NCI-H460 (cell line): ENCODE measurements at regions not wholly inside any gene's neighbourhood (a gene's known extent, or its start where the extent isn't known, plus 50 kb on each side); places are given as distances from the start of the nearest gene placed in this dataset.

ENCODE experiments used
- DNase-seq: peaks from one replicate; pipeline ENCODE4 v3.0.0-alpha.2; 2016; ENCODE audit warnings: low read depth; ENCODE audit errors: extremely low read depth

DNA sequence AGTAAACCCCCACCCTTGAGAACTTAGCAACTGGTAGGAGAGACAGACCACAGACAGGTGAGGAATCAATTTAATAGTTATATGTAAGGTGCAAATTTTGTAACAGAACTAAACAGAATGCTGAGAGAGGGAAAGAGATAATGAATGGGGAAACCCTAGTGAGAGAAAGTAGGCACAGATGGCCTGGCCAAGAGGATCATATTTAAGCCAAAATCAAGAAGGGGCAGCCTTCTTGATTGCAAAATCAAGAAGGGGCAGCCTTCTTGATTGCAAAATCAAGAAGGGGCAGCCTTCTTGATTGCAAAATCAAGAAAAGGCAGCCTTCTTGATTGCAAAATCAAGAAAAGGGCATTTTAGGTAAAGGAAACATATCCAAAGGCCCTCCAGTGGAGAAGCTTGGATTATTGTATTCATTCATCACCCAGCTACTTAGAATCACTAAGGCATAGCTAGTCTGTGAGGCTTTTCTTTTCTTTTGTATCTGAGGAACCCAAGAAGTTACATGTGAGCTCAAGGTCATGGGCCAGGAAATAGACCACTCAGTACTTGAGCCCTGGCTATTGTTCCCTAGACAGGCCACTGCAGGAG lies 190.6 kb downstream of the CYLD start:
- DNase-seq, result no peak

DNA sequence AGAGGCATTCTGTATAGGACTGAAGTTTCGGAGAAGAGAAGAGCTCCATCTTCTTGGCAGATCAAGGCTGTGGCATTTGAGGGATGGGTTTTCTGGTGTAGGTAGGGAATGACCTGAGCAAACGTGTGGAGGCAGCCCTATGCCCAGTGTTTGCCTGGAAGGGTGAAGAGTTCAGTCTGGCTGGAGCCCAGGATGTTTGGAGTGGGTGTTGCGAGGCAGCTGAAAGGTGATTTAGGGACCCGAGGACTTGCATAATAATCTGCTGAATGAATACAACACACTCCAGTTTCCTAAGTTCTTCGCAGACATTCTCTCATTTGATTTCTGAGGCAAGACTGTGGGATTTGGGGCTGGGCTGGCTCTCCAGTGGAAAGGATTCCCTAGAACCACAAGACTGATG lies 186.2 kb downstream of the CYLD start:
- DNase-seq, result no peak

GRCh38 chr16:50925758-50926357 lies 184.0 kb downstream of the CYLD start:
- no peak for DNase-seq

DNA sequence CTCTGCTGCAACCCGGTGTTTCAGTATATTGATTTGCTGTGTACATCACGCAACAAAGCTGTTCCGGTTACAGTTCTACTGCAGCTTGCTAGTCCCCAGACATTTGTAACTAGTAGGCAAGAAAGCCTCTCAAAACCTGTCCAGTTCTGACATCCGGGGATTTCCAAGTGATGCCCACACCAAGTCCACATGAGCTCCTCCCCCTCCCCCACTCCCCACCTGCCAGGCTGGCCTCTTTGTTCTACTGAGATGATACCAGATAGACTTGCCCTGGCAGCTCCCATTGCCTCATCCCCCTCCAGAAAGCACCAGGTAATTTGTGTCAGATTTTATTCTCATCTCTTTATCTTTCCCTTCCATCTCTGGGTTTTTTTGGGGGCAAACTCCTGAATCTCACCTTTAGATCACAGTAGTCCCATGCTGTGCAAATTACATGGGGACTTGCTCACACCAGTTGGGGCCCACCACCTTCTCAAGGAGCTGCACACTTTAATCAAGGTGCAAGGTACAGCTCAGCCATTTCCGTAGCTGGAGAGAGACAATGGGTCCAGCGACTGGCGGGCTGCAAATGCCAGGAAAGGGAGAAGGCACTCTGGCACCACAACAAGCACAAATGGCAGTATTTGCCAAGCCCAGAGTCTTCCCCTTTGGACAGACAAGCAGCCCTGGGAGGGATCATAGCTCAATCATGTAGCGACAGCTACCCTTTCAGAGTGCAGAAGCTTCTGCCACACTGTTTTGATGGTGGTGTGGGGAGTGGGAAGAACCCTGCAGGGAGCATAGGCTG lies 183.1 kb downstream of the CYLD start:
- no peak for DNase-seq

DNA sequence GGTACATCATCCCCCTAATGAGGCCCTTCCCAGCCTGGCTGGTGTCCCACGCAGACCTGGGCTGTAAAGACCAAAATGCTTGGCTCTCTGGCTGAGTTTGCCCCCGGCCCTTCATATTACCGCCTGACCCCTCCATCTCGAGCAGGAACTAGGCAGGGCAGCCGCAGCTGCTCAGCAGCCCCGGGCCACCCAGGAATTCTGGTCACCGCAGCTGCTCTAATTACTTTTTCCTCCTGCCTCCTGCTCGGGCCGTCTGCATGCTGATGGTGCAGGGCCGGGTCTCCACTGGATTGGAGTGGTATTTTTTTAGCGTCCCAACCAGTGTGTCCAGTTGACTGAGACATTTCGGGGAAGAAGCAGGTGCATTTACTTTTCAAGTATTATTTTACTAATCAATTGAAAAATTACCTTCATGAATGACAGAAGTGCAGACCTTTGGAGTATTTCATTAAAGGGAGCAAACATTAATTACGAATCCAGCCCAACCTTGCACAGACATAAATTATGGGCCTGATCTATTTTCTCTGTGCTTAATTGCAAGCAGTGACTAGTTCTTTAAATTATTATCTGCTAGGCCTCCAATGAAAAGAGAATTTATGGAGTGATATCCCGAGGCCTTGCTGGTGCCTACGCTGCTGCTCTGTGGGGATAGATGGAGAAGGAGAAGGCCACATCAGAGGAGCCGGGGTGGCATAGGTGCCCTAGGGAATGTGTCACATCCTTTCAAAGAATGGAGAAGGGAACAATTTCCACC lies 176.2 kb downstream of the CYLD start:
- no peak for DNase-seq

DNA sequence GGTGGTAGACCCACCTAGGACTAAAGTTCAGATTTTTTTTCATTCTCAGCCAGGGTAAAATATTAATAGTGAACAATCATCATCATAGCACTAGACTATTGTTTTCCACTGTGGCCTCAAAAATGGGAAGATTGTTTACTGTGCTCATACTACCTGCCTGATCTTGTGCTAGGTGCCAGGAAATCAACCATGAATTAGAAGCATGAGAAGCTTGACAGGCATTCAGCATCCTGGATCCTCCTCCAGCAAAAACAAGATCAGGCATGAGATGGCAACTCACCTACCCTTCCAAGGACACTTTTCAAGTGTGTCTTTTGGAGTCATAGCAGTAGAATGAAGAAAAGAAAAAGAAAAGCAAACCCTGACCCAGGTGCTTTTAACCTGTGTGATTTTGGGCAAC lies 174.2 kb downstream of the CYLD start:
- DNase-seq, result no peak

- no peak for DNase-seq
These were observed 173.2 kb downstream of the CYLD start for GRCh38 chr16:50915120-50915519.

DNA sequence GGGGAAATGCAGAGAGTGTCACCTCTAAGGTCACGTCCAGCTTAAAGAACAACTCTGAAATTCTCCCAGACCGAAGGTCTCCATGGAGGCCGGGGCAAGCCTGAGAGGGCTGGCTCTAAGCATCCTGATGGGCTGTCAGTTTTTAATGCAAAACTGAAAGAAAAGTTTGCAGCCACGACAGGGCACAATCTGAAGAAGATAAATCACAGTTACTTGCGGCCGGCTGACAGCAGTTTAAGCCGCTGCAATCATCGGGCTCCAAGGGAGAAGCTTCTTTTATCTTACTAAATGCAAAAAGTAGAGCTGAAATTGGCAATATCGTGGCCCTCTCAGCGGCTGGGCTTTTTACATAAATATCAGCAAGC lies 168.8 kb downstream of the CYLD start:
- no peak for DNase-seq

DNA sequence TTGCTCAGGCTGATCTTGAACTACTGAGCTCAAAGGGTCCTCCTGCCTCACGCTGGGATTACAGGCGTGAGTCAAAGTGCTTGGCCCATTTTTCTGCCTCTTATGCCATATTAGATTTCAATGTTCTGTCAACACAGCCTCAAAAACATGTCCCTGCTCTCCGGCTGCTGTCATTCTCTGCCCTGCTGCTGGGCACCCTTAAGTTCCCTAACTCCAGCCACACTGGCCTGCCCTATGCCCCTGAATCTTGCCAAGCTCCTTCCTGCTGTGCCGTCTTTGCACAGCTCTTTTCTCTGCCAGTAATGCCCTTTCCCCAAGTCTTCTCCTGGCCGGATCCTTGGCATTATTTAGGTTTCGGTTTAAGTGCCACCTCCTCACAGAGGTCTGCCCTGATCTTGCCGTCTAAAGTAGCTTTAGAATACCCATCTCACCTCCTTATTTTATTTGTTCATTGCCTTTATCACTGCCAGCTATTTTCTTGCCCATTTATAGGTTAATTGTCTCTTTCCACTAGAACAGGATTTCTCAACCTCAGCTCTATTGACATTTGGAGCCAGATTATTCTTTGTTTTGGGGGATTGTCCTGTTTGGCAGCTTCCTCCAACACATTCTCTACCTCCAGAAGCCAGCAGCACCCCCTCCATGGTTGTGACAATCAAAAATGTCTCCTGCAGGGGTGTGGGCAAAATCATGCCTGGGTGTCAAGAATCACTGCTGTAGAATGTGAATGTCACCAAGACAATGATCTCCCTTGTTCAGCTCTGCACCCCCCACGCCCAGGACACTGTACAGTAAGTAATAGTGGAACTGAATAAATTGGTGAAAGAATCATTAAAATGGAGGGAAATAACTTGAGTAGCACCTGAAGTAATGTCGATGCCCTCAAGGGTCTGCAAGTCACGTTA lies 168.2 kb downstream of the CYLD start:
- DNase-seq, result no peak

GRCh38 chr16:50908468-50908867 lies 166.6 kb downstream of the CYLD start:
- DNase-seq, result no peak

DNA sequence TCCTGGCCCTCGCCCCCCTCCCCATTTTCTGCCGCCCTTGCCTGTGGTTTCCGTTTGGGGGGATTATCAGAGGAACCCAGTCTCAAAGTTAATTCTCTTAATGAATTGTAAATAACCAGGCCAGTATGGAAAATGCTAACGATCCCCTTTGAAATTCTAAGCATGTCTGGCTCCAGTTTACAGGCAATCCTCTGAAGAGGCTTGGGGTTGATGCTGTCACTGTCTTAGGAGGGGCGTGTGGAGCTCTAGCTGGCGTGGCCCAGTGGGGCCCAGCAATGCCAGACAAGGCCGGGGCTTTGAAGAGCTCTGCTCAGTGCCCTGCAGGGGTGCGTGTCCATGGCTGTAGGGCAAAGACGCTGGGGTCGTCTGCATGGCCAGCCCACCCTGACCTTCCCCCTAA lies 164.6 kb downstream of the CYLD start:
- DNase-seq, result no peak

- DNase-seq, result no peak
These were observed 160.6 kb downstream of the CYLD start for GRCh38 chr16:50902457-50902856.

DNA sequence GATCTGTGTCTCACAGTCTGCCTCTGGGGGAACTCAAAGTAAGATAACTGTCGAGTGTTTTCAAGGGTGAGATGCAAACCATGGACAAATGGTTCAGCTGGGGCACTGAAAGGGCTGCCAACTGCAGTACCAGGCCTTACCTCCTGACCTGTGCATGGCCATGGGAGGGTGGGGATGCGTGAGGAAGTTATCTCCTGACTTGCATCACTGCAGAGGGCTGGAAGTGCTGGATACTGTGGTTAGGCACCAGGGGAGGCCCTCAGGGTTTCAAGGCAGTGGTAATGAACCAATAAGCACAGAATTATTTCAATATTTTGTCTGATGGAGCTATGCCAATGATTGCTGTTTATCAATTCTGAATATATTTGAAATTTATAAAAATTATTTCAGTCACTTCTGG lies 159.2 kb downstream of the CYLD start:
- DNase-seq, result no peak

DNA sequence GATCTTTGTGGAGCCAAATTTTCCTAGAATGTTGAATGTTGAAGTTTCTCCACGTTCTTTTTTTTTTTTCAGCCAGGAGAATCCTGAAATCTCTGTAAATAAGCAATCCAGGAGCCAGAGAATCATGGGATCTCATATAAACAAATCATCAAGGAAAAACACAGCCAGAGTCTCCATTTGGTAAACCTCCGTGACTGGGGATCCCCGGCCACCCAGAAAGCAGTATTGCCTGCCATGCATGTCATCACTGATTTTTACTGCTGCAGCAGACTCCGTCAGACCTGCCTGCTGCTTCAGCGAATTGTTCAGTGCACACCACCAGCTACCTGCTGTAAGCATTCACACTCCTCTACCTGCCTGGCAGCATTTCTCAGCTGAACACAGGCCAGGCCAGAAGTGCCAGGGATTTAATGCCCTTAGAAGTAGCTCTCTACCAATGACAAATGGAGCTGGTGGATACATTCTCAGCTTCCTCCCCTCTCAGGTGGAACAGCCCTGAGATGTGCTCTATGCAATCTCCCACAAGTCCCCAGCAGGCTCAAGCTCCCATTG lies 158.6 kb downstream of the CYLD start:
- DNase-seq, result no peak

GRCh38 chr16:50899951-50900350 lies 158.1 kb downstream of the CYLD start:
- DNase-seq, result no peak

DNA sequence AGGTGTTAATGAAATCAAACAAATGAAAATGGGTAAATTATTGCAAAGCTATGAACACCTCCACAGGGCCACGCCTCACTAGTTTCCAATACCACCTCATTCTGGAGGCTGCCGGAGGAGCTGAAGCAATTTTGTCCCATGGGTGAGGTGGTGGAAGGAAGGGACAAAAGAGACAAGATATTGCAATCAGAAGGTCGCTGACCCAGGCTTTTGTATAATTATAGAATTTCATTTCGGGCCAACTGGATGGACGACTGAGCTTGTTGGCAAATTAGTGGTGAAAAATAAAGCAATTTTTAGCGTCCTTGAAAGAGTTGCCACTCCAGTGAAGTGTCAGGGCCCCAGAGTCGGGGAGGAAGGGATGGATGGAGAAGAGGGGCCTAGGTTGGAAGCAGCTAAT lies 147.9 kb downstream of the CYLD start:
- DNase-seq, result no peak

- no peak for DNase-seq
These were observed 147.4 kb downstream of the CYLD start for GRCh38 chr16:50889276-50889675.

- DNase-seq, result no peak
These were observed 146.8 kb downstream of the CYLD start for GRCh38 chr16:50888486-50889261.

DNA sequence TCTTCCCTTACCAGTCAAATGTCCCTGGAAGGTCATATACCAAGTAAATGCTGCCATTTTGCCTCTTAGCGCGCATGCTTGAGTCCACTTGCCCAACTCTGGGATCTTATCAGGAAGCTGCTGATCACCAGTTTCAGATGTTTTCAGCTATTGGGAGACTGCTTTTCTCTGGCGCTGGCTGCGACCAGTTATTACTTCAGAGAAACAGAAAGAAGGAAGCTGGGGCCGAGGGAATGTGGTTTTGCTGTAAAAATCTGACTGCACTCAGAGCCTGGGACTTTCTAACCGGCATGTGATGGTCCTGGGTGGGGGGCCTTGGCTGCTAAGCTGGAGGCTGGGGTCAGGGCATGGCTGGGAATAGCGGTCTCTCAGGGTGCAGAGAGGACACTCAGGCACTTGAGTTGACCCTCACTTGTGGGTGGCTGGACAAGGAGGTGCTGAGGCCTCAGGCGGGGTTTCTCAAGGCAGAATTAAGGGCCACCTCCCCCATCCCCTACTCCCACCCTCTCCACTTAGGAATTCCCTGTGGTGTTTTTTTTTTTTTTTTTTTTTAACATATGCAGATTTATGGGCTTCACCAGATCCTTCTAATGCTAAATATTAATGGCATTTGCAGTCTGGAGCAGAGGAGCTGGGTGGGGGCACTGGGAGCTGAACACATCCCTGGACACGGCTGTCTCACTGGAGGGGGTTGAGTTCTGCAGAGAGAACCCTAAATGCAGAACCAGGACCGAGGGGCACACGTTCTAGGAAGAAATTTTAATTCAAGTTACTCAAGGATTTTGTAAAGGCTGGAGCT lies 145.8 kb downstream of the CYLD start:
- no peak for DNase-seq
